Transverse colon (tissue), 4 donors: ENCODE measurements at regions not wholly inside any gene's neighbourhood (a gene's known extent, or its start where the extent isn't known, plus 50 kb on each side); places are given as distances from the start of the nearest gene placed in this dataset.

Experiments used
- CTCF ChIP-seq, 5 experiments: fragments of 200-600 bp in 3 of 5; fragments of 450-650 bp in 2 of 5; sonication (generic) in 3 of 5; IDR thresholded peaks; 1 replicate in 2 of 5; 2 replicates in 3 of 5; pipeline ENCODE4 v1.5.1; 2016 to 2017; ENCODE audit warnings: antibody characterized with exemption in 5 of 5, inconsistent platforms in 3 of 5, mild to moderate bottlenecking in 2 of 5, moderate library complexity in 1 of 5
- EP300 ChIP-seq: sonication (generic); formaldehyde crosslinking; IDR thresholded peaks from one replicate; pipeline ENCODE4 v1.6.1; 2017; ENCODE audit warnings: antibody characterized with exemption, low read depth
- POLR2A ChIP-seq: fragments of 450-650 bp; IDR thresholded peaks from one replicate; pipeline ENCODE4 v1.6.1; 2016; ENCODE audit warnings: antibody characterized with exemption, mild to moderate bottlenecking, moderate library complexity
- POLR2AphosphoS5 ChIP-seq, 3 donors: sonication (generic); formaldehyde crosslinking; IDR thresholded peaks; one replicate each; pipeline ENCODE4 v1.6.1; 2016; ENCODE audit warnings: antibody characterized with exemption in 3 of 3

GRCh38 chr5:74154526-74154925, 486.0 kb downstream of the ENC1 start:
- TF ChIP-seq POLR2A (no peak), CTCF (IDR thresholded peaks at IDR 0.05) (no peak), POLR2AphosphoS5 (IDR thresholded peaks at IDR 0.05) (no peak), EP300 (no peak)
